ENCODE measurements at regions not wholly inside any gene's neighbourhood (a gene's known extent, or its start where the extent isn't known, plus 50 kb on each side); places are given as distances from the start of the nearest gene placed in this dataset.

GRCh38 chr6:169955731-169956437 is 204.5 kb downstream of the ERMARD start:
- intact Hi-C loops (cut with DNase I; ENCODE audit: low total_unique reads), result no loop called here
- Histone ChIP-seq H3K27me3 (no peaks in the 10 kb centered on the region), H3K4me3 (no peak overlapping the region), H3K9me3 (no peaks in the 10 kb centered on the region), H3K4me1 (no peaks in the 10 kb centered on the region), H3K36me3 (no peaks in the 10 kb centered on the region), H3K27ac (no peak overlapping the region)
- TF ChIP-seq CTCF (IDR thresholded peaks at IDR 0.05) (no peak), POLR2A (IDR thresholded peaks at IDR 0.05) (no peak)
- DNase-seq, result no peak

- H3K36me3 ChIP-seq, result no peaks in the 10 kb centered on the region
- no peaks in the 10 kb centered on the region for H3K27me3 ChIP-seq
- no peak overlapping the region for H3K27ac ChIP-seq
- TF ChIP-seq CTCF (IDR thresholded peaks at IDR 0.05), result no peak
- TF ChIP-seq POLR2A (IDR thresholded peaks at IDR 0.05), result no peak
- no peaks in the 10 kb centered on the region for H3K9me3 ChIP-seq
- no peak overlapping the region for H3K4me3 ChIP-seq
- DNase-seq, result no peak
- H3K4me1 ChIP-seq, result no peaks in the 10 kb centered on the region
- intact Hi-C loops (cut with DNase I; ENCODE audit: low total_unique reads), result no loop called here
Observed at GRCh38 chr6:169954977-169955376, 203.6 kb downstream of the ERMARD start.

GRCh38 chr6:169953686-169954085 is 202.3 kb downstream of the ERMARD start:
- Histone ChIP-seq H3K9me3 (no peaks in the 10 kb centered on the region), H3K27me3 (no peaks in the 10 kb centered on the region), H3K4me1 (no peaks in the 10 kb centered on the region), H3K36me3 (no peaks in the 10 kb centered on the region), H3K27ac (no peak overlapping the region), H3K4me3 (no peak overlapping the region)
- DNase-seq, result no peak
- intact Hi-C loops (cut with DNase I; ENCODE audit: low total_unique reads), result no loop called here
- TF ChIP-seq CTCF (IDR thresholded peaks at IDR 0.05) (no peak), POLR2A (IDR thresholded peaks at IDR 0.05) (no peak)

GRCh38 chr6:169950558-169950957 is 199.1 kb downstream of the ERMARD start:
- intact Hi-C loops (cut with DNase I; ENCODE audit: low total_unique reads), result no loop called here
- TF ChIP-seq POLR2A (IDR thresholded peaks at IDR 0.05) (no peak), CTCF (IDR thresholded peaks at IDR 0.05) (peak in 1 of 4 experiments; percentile 4)
- Histone ChIP-seq H3K27me3 (no peaks in the 10 kb centered on the region), H3K9me3 (no peaks in the 10 kb centered on the region), H3K4me1 (no peaks in the 10 kb centered on the region), H3K36me3 (no peaks in the 10 kb centered on the region), H3K27ac (no peak overlapping the region), H3K4me3 (no peak overlapping the region)
- DNase-seq, result no peak

- no peak for DNase-seq
- TF ChIP-seq CTCF (IDR thresholded peaks at IDR 0.05) (no peak), POLR2A (IDR thresholded peaks at IDR 0.05) (no peak)
- intact Hi-C loops (cut with DNase I; ENCODE audit: low total_unique reads), result no loop called here
- Histone ChIP-seq H3K4me3 (no peak overlapping the region), H3K36me3 (no peaks in the 10 kb centered on the region), H3K27me3 (no peaks in the 10 kb centered on the region), H3K9me3 (no peaks in the 10 kb centered on the region), H3K27ac (no peak overlapping the region), H3K4me1 (no peaks in the 10 kb centered on the region)
Observed at GRCh38 chr6:169949511-169950097, 198.2 kb downstream of the ERMARD start.
